ENCODE measurements at regions not wholly inside any gene's neighbourhood (a gene's known extent, or its start where the extent isn't known, plus 50 kb on each side); places are given as distances from the start of the nearest gene placed in this dataset.
"Not testable (repeated sequence)": the region's sequence is repeated elsewhere in the genome, so short reads cannot be mapped to it uniquely, and the experiment has no call there.

- not testable (repeated sequence) for TF ChIP-seq EP300 (IDR thresholded peaks at IDR 0.05; ENCODE audit: borderline replicate concordance in 1 of 2, low read depth in 1 of 2, low read length in 1 of 2); CTCF (IDR thresholded peaks at IDR 0.05); TAF1 (IDR thresholded peaks at IDR 0.05; ENCODE audit: borderline replicate concordance, low read depth, low read length); GABPA (IDR thresholded peaks at IDR 0.05; ENCODE audit: low read depth); SIN3A (IDR thresholded peaks at IDR 0.05; ENCODE audit: borderline replicate concordance, low read depth, low read length); USF2 (IDR thresholded peaks at IDR 0.05; ENCODE audit: borderline replicate concordance, low read depth, low read length); POLR2AphosphoS5 (IDR thresholded peaks at IDR 0.05; ENCODE audit: low read depth, low read length); EZH2phosphoT487 (IDR thresholded peaks at IDR 0.05; ENCODE audit: borderline replicate concordance, low read depth); TEAD4 (IDR thresholded peaks at IDR 0.05; ENCODE audit: borderline replicate concordance, insufficient read depth); NRF1 (IDR thresholded peaks at IDR 0.05; ENCODE audit: low read depth, low read length); JUND (IDR thresholded peaks at IDR 0.05); REST (IDR thresholded peaks at IDR 0.05; ENCODE audit: low read depth, low read length)
These were observed 1602.9 kb upstream of the PCDH7 start for GRCh38 chr4:29117231-29117722.

Data from SK-N-SH (cell line).